ENCODE measurements at regions not wholly inside any gene's neighbourhood (a gene's known extent, or its start where the extent isn't known, plus 50 kb on each side); places are given as distances from the start of the nearest gene placed in this dataset.
"Not testable (repeated sequence)": the region's sequence is repeated elsewhere in the genome, so short reads cannot be mapped to it uniquely, and the experiment has no call there.

DNA sequence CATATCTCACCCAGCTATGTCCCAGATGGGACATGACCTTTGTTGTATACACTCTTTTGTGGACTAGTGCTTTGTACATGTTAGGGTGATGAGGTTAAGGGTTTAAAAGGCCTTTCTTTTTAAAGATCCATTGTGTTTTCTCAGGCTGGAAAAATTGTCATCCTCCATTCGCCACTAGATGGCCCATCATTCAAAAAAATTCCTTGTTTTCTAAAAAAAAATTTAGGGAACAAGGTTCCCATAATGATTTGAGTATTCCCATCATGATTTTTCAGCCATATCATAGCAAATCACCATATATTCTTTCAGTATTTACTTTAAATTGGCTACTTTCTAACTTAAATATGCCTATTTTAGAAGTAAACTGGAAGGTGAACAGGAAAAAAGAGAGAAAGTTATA, 91.9 kb upstream of the TMEM164 start:
- Histone ChIP-seq H3K4me3 (no peak overlapping the region), H3K4me1 (ENCODE audit: insufficient read depth) (no peaks in the 10 kb centered on the region), H3K27me3 (no peaks in the 10 kb centered on the region), H2AFZ (no peak overlapping the region), H3K9me2 (replicated peaks; ENCODE audit: insufficient read depth) (no peaks in the 10 kb centered on the region), H3K79me2 (no peaks in the 10 kb centered on the region), H3K27ac (no peak overlapping the region), H4K20me1 (ENCODE audit: insufficient read depth, poor library complexity, severe bottlenecking) (no peaks in the 10 kb centered on the region), H3K4me2 (no peak overlapping the region), H3K36me3 (replicated peaks; ENCODE audit: insufficient read depth, low read depth) (no peaks in the 10 kb centered on the region), H3K9me3 (ENCODE audit: low read depth) (no peaks in the 10 kb centered on the region)
- DNase-seq (ENCODE audit: low spot score) = no peak
- WGBS (ENCODE audit: low lambda C conversion rate, missing lambda C conversion rate) = 0% methylated on average over 1 of the region's 1 CpG
- TF ChIP-seq EZH2phosphoT487 (IDR thresholded peaks at IDR 0.05; ENCODE audit: low read depth, severe bottlenecking, unreplicated experiment) (no peak), EZH2 (IDR thresholded peaks at IDR 0.05; ENCODE audit: borderline replicate concordance) (no peak)
- TF ChIP-seq, protein P1, sequence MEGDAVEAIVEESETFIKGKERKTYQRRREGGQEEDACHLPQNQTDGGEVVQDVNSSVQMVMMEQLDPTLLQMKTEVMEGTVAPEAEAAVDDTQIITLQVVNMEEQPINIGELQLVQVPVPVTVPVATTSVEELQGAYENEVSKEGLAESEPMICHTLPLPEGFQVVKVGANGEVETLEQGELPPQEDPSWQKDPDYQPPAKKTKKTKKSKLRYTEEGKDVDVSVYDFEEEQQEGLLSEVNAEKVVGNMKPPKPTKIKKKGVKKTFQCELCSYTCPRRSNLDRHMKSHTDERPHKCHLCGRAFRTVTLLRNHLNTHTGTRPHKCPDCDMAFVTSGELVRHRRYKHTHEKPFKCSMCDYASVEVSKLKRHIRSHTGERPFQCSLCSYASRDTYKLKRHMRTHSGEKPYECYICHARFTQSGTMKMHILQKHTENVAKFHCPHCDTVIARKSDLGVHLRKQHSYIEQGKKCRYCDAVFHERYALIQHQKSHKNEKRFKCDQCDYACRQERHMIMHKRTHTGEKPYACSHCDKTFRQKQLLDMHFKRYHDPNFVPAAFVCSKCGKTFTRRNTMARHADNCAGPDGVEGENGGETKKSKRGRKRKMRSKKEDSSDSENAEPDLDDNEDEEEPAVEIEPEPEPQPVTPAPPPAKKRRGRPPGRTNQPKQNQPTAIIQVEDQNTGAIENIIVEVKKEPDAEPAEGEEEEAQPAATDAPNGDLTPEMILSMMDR (IDR thresholded peaks at IDR 0.05; ENCODE audit: poor library complexity) = peak; percentile 55

DNA sequence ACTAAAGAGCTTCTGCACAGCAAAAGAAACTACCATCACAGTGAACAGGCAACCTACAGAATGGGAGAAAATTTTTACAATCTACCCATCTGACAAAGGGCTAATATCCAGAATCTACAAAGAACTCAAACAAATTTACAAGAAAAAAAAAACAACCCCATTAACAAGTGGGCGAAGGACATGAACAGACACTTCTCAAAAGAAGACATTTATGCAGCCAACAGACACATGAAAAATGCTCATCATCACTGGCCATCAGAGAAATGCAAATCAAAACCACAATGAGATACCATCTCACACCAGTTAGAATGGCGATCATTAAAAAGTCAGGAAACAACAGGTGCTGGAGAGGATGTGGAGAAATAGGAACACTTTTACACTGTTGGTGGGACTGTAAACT, 89.9 kb upstream of the TMEM164 start:
- H3K4me1 ChIP-seq (ENCODE audit: insufficient read depth); H4K20me1 ChIP-seq (ENCODE audit: insufficient read depth, poor library complexity, severe bottlenecking); H3K36me3 ChIP-seq (replicated peaks; ENCODE audit: insufficient read depth, low read depth); H3K27ac ChIP-seq; H3K79me2 ChIP-seq; DNase-seq (ENCODE audit: low spot score); H3K9me2 ChIP-seq (replicated peaks; ENCODE audit: insufficient read depth); H3K27me3 ChIP-seq; H3K9me3 ChIP-seq (ENCODE audit: low read depth); H2AFZ ChIP-seq; H3K4me2 ChIP-seq; H3K4me3 ChIP-seq: not testable (repeated sequence)
- 79% methylated on average over 2 of the region's 2 CpGs for WGBS (ENCODE audit: low lambda C conversion rate, missing lambda C conversion rate)

DNA sequence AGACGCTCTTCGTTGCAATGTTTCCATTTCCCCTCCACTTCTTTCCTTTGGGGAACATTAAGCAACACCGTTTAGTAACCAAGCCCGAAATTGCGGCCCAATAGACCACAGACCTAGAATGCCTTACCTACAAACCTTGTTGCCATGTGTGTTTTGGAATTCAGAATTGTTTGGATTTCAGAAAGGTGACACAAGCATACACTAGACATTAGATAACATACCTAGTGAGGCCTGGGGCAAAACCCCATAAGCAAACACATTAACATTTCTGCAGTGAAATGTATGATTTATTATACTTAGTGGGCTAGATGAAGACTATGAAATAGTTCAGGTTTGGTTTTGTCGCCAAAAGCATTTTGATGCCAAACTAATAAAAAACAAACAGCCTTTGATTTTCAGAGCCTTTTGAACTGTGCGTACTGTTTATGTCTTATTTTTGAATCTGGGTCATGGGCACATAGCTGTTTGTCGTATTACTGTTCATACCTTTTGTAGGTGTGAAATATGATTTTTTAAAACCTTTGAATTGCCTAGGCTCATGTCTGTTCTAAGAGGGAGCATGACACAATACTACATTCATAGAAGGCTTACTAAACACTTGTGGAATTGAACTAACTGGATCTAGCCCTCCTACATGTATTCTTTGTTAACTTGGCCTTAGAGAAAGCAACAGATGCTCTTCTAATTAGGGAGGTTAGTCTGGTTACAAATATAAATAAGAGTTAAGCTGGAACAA, 88.6 kb upstream of the TMEM164 start:
- TF ChIP-seq EZH2 (IDR thresholded peaks at IDR 0.05; ENCODE audit: borderline replicate concordance) = no peak
- TF ChIP-seq, protein P1 (IDR thresholded peaks at IDR 0.05; ENCODE audit: poor library complexity) = no peak
- no peak for TF ChIP-seq EZH2phosphoT487 (IDR thresholded peaks at IDR 0.05; ENCODE audit: low read depth, severe bottlenecking, unreplicated experiment)
- no peak overlapping the region for H3K4me2 ChIP-seq

DNA sequence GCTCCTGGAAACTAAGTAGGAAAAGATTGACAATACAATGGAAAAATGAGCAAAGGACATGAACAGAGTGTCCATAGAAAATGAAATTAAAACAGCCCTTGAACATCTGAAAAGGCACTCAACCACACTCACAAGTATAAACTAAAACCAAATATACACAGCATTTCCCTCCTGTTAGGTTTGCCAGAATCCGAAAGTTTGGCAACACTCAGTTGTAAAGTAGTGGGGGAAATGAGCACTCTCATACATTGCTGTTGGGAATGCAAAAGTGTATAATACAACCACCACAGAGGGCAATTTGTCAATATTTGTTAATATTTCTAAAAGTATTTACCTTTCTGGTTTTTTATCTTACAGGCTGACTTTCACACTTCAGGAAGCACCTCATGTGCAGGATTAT, 84.2 kb upstream of the TMEM164 start:
- no peaks in the 10 kb centered on the region for H3K27me3 ChIP-seq
- no peaks in the 10 kb centered on the region for H3K36me3 ChIP-seq (replicated peaks; ENCODE audit: insufficient read depth, low read depth)
- H2AFZ ChIP-seq = no peak overlapping the region
- H3K9me3 ChIP-seq (ENCODE audit: low read depth) = no peaks in the 10 kb centered on the region
- no peaks in the 10 kb centered on the region for H3K79me2 ChIP-seq
- WGBS (ENCODE audit: low lambda C conversion rate, missing lambda C conversion rate) = 55% methylated on average over 1 of the region's 1 CpG
- no peaks in the 10 kb centered on the region for H3K9me2 ChIP-seq (replicated peaks; ENCODE audit: insufficient read depth)
- no peaks in the 10 kb centered on the region for H4K20me1 ChIP-seq (ENCODE audit: insufficient read depth, poor library complexity, severe bottlenecking)
- no peak overlapping the region for H3K4me3 ChIP-seq
- H3K27ac ChIP-seq = no peak overlapping the region
- TF ChIP-seq EZH2 (IDR thresholded peaks at IDR 0.05; ENCODE audit: borderline replicate concordance) (no peak), EZH2phosphoT487 (IDR thresholded peaks at IDR 0.05; ENCODE audit: low read depth, severe bottlenecking, unreplicated experiment) (no peak)
- TF ChIP-seq, protein P1 (IDR thresholded peaks at IDR 0.05; ENCODE audit: poor library complexity) = no peak
- DNase-seq (ENCODE audit: low spot score) = no peak
- H3K4me1 ChIP-seq (ENCODE audit: insufficient read depth) = no peaks in the 10 kb centered on the region
- H3K4me2 ChIP-seq = no peak overlapping the region

More for the DNA sequence above, 88.6 kb upstream of the TMEM164 start:
- Histone ChIP-seq H4K20me1 (ENCODE audit: insufficient read depth, poor library complexity, severe bottlenecking) (no peaks in the 10 kb centered on the region), H2AFZ (no peak overlapping the region), H3K36me3 (replicated peaks; ENCODE audit: insufficient read depth, low read depth) (no peaks in the 10 kb centered on the region), H3K79me2 (no peaks in the 10 kb centered on the region), H3K9me2 (replicated peaks; ENCODE audit: insufficient read depth) (no peaks in the 10 kb centered on the region), H3K4me3 (no peak overlapping the region), H3K4me1 (ENCODE audit: insufficient read depth) (no peaks in the 10 kb centered on the region), H3K27me3 (no peaks in the 10 kb centered on the region), H3K9me3 (ENCODE audit: low read depth) (no peaks in the 10 kb centered on the region), H3K27ac (no peak overlapping the region)
- 81% methylated on average over 8 of the region's 8 CpGs for WGBS (ENCODE audit: low lambda C conversion rate, missing lambda C conversion rate)
- no peak for DNase-seq (ENCODE audit: low spot score)
